ENCODE measurements at regions not wholly inside any gene's neighbourhood (a gene's known extent, or its start where the extent isn't known, plus 50 kb on each side); places are given as distances from the start of the nearest gene placed in this dataset.

GRCh38 chr14:65329911-65330310 lies 82.6 kb upstream of the FUT8 start:
- no peak for DNase-seq

- no peak for DNase-seq
Observed at GRCh38 chr14:65330416-65330815, 82.1 kb upstream of the FUT8 start.

- no peak for DNase-seq
Observed at GRCh38 chr14:65331652-65332051, 80.9 kb upstream of the FUT8 start.

GRCh38 chr14:65332141-65332871 lies 80.2 kb upstream of the FUT8 start:
- DNase-seq, result no peak

- DNase-seq, result no peak
Observed at GRCh38 chr14:65333943-65334687, 78.4 kb upstream of the FUT8 start.

- DNase-seq, result no peak
Observed at GRCh38 chr14:65334765-65335410, 77.6 kb upstream of the FUT8 start.

- DNase-seq, result no peak
Observed at GRCh38 chr14:65335411-65335947, 77.1 kb upstream of the FUT8 start.

GRCh38 chr14:65336191-65336591 lies 76.3 kb upstream of the FUT8 start:
- DNase-seq, result no peak

GRCh38 chr14:65339866-65340265 lies 72.7 kb upstream of the FUT8 start:
- DNase-seq, result no peak

- DNase-seq, result no peak
Observed at GRCh38 chr14:65344011-65344410, 68.5 kb upstream of the FUT8 start.

GRCh38 chr14:65345266-65345665 lies 67.3 kb upstream of the FUT8 start:
- DNase-seq, result no peak

- DNase-seq, result no peak
Observed at GRCh38 chr14:65346474-65346873, 66.1 kb upstream of the FUT8 start.

GRCh38 chr14:65346895-65347294 lies 65.6 kb upstream of the FUT8 start:
- no peak for DNase-seq

GRCh38 chr14:65348137-65348536 lies 64.4 kb upstream of the FUT8 start:
- DNase-seq, result no peak

GRCh38 chr14:65349100-65349499 lies 63.4 kb upstream of the FUT8 start:
- DNase-seq, result no peak

- no peak for DNase-seq
Observed at GRCh38 chr14:65351493-65352194, 60.9 kb upstream of the FUT8 start.

- no peak for DNase-seq
Observed at GRCh38 chr14:65352964-65353530, 59.5 kb upstream of the FUT8 start.

GRCh38 chr14:65354131-65354530 lies 58.4 kb upstream of the FUT8 start:
- DNase-seq, result no peak

GRCh38 chr14:65354715-65355114 lies 57.8 kb upstream of the FUT8 start:
- no peak for DNase-seq

GRCh38 chr14:65356327-65356836 lies 56.1 kb upstream of the FUT8 start:
- no peak for DNase-seq

GRCh38 chr14:65357113-65357512 lies 55.4 kb upstream of the FUT8 start:
- no peak for DNase-seq

GRCh38 chr14:65357689-65358088 lies 54.8 kb upstream of the FUT8 start:
- no peak for DNase-seq

- no peak for DNase-seq
Observed at GRCh38 chr14:65359503-65359902, 53.0 kb upstream of the FUT8 start.
